ENCODE measurements at regions not wholly inside any gene's neighbourhood (a gene's known extent, or its start where the extent isn't known, plus 50 kb on each side); places are given as distances from the start of the nearest gene placed in this dataset.

- no peak for TF ChIP-seq CTCF (IDR thresholded peaks at IDR 0.05; ENCODE audit: low read depth, low read length, missing control alignments)
- no peak for DNase-seq (ENCODE audit: extremely low read depth, low read depth)
- H3K4me3 ChIP-seq (replicated peaks; ENCODE audit: low read depth, low read length), result no peak overlapping the region
These were observed 98.2 kb upstream of the SLC22A11 start for GRCh38 chr11:64457416-64458010.

- TF ChIP-seq CTCF (IDR thresholded peaks at IDR 0.05; ENCODE audit: low read depth, low read length, missing control alignments), result no peak
- DNase-seq (ENCODE audit: extremely low read depth, low read depth), result no peak
- no peak overlapping the region for H3K4me3 ChIP-seq (replicated peaks; ENCODE audit: low read depth, low read length)
These were observed 96.7 kb upstream of the SLC22A11 start for GRCh38 chr11:64458997-64459396.

- no peak overlapping the region for H3K4me3 ChIP-seq (replicated peaks; ENCODE audit: low read depth, low read length)
- no peak for TF ChIP-seq CTCF (IDR thresholded peaks at IDR 0.05; ENCODE audit: low read depth, low read length, missing control alignments)
- DNase-seq (ENCODE audit: extremely low read depth, low read depth), result no peak
These were observed 96.1 kb upstream of the SLC22A11 start for GRCh38 chr11:64459609-64460008.

- no peak for TF ChIP-seq CTCF (IDR thresholded peaks at IDR 0.05; ENCODE audit: low read depth, low read length, missing control alignments)
- H3K4me3 ChIP-seq (replicated peaks; ENCODE audit: low read depth, low read length), result no peak overlapping the region
- no peak for DNase-seq (ENCODE audit: extremely low read depth, low read depth)
These were observed 94.7 kb upstream of the SLC22A11 start for GRCh38 chr11:64461081-64461480.

GRCh38 chr11:64466115-64466718 is 89.5 kb upstream of the SLC22A11 start:
- H3K4me3 ChIP-seq (replicated peaks; ENCODE audit: low read depth, low read length), result no peak overlapping the region
- TF ChIP-seq CTCF (IDR thresholded peaks at IDR 0.05; ENCODE audit: low read depth, low read length, missing control alignments), result no peak
- no peak for DNase-seq (ENCODE audit: extremely low read depth, low read depth)

GRCh38 chr11:64469288-64469687 is 86.5 kb upstream of the SLC22A11 start:
- no peak for DNase-seq (ENCODE audit: extremely low read depth, low read depth)
- TF ChIP-seq CTCF (IDR thresholded peaks at IDR 0.05; ENCODE audit: low read depth, low read length, missing control alignments), result no peak

More at GRCh38 chr11:64469288-64469687, 86.5 kb upstream of the SLC22A11 start:
- no peak overlapping the region for H3K4me3 ChIP-seq (replicated peaks; ENCODE audit: low read depth, low read length)
